Smooth muscle cell (in vitro differentiated cells): ENCODE measurements at regions not wholly inside any gene's neighbourhood (a gene's known extent, or its start where the extent isn't known, plus 50 kb on each side); places are given as distances from the start of the nearest gene placed in this dataset.
A peak's percentile ranks its signal among the peaks of the same experiment; 100 is the strongest.

Source experiments
- DNase-seq: peaks from one replicate; lab custom pipeline; 2025; ENCODE audit not compliant: unreplicated experiment; lab: John Stamatoyannopoulos, UW
- H2AFZ ChIP-seq: fragments of 200-600 bp; sonication (generic); 2 replicates; pipeline ENCODE4 v1.6.0; 2016; ENCODE audit warnings: antibody characterized with exemption, low read depth, mild to moderate bottlenecking
- H3F3A ChIP-seq: fragments of 200-600 bp; sonication (generic); 2 replicates; pipeline ENCODE4 v1.6.0; 2017; ENCODE audit warnings: antibody characterized with exemption, low read depth
- H3K27ac ChIP-seq: fragments of 200-600 bp; sonication (generic); 2 replicates; pipeline ENCODE4 v1.5.1; 2016; ENCODE audit warnings: low read depth, mild to moderate bottlenecking
- H3K27me3 ChIP-seq: fragments of 200-600 bp; sonication (generic); 2 replicates; pipeline ENCODE4 v1.6.1; 2016; ENCODE audit warnings: low read depth, mild to moderate bottlenecking
- H3K36me3 ChIP-seq: fragments of 200-600 bp; sonication (generic); 2 replicates; pipeline ENCODE4 v1.5.1; 2016; ENCODE audit warnings: low read depth
- H3K4me1 ChIP-seq: fragments of 200-600 bp; sonication (generic); 2 replicates; pipeline ENCODE4 v1.5.1; 2016; ENCODE audit warnings: low read depth
- H3K4me2 ChIP-seq: fragments of 200-600 bp; sonication (generic); 2 replicates; pipeline ENCODE4 v1.6.0; 2016; ENCODE audit warnings: mild to moderate bottlenecking
- H3K4me3 ChIP-seq: fragments of 200-600 bp; sonication (generic); 2 replicates; pipeline ENCODE4 v1.5.1; 2016; ENCODE audit warnings: mild to moderate bottlenecking
- H3K79me2 ChIP-seq: fragments of 200-600 bp; sonication (generic); 2 replicates; pipeline ENCODE4 v1.6.0; 2016; ENCODE audit warnings: low read depth, mild to moderate bottlenecking
- H3K9ac ChIP-seq: fragments of 200-600 bp; sonication (generic); 2 replicates; pipeline ENCODE4 v1.6.0; 2016; ENCODE audit warnings: low read depth
- H3K9me3 ChIP-seq: fragments of 200-600 bp; sonication (generic); replicated peaks from 2 replicates; pipeline ENCODE4 v1.5.1; 2016; ENCODE audit warnings: low read depth
- H4K20me1 ChIP-seq: fragments of 200-600 bp; sonication (generic); 2 replicates; pipeline ENCODE4 v1.6.0; 2016; ENCODE audit warnings: low read depth
- WGBS: methylation state at CpG from one replicate; pipeline ENCODE4 v1.1.7; 2016; ENCODE audit warnings: low lambda C conversion rate; 5-methylcytosine and 5-hydroxymethylcytosine counted together
- TF ChIP-seq, protein P1 (sequence below): fragments of 200-600 bp; sonication (generic); IDR thresholded peaks from 2 replicates; pipeline ENCODE4 v1.5.1; 2017; ENCODE audit warnings: borderline replicate concordance, mild to moderate bottlenecking, antibody characterized with exemption; ENCODE audit not compliant: insufficient read depth, poor library complexity, severe bottlenecking

DNA sequence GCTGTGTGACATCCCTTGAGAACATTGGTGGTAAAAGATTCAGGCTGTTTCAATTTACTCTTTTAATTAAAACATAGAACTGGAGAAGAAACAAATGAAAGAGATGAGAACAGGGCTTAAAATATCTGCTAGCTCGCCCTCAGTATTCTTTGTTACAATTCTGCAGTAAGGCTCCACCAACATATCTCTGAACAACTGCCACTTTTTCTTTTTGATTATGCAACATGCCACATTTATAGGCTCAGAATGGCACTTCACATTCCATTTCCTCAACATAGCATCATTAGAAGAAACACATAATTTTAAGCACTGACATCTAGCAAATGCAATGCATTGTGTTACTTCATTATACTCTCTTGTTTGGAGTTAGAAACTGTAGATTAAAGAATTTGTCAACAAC lies 1315.2 kb downstream of the LRFN5 start:
- 83% methylated on average over 1 of the region's 1 CpG for WGBS
- TF ChIP-seq, protein P1, sequence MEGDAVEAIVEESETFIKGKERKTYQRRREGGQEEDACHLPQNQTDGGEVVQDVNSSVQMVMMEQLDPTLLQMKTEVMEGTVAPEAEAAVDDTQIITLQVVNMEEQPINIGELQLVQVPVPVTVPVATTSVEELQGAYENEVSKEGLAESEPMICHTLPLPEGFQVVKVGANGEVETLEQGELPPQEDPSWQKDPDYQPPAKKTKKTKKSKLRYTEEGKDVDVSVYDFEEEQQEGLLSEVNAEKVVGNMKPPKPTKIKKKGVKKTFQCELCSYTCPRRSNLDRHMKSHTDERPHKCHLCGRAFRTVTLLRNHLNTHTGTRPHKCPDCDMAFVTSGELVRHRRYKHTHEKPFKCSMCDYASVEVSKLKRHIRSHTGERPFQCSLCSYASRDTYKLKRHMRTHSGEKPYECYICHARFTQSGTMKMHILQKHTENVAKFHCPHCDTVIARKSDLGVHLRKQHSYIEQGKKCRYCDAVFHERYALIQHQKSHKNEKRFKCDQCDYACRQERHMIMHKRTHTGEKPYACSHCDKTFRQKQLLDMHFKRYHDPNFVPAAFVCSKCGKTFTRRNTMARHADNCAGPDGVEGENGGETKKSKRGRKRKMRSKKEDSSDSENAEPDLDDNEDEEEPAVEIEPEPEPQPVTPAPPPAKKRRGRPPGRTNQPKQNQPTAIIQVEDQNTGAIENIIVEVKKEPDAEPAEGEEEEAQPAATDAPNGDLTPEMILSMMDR: no peak
- no peaks in the 10 kb centered on the region for H4K20me1 ChIP-seq

DNA sequence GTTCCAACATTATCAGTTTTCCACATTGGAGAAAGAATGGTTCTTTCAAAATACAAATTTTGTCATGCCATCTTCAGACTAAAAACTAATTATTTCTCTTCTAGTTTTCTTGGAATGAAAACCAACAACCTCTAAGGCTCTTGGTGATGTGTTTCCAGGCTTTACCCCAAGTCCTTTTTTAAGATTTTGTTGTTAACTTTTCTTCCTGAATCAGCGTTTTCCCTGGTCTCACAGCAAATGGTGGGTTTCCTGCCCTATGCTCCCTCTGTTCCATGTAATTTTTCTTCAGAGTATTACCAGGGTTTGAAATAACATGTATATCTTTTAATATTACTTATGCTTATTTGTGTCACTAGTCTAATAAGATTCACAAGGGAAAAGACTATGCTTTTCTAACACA lies 1311.9 kb downstream of the LRFN5 start:
- WGBS: 79% methylated on average over 1 of the region's 1 CpG
- TF ChIP-seq, protein P1: no peak
- H3F3A ChIP-seq: no peaks in the 10 kb centered on the region
- H3K9me3 ChIP-seq: no peaks in the 10 kb centered on the region
- H4K20me1 ChIP-seq: no peaks in the 10 kb centered on the region
- H3K4me1 ChIP-seq: no peaks in the 10 kb centered on the region
- no peaks in the 10 kb centered on the region for H3K36me3 ChIP-seq
- no peaks in the 10 kb centered on the region for H3K27me3 ChIP-seq
- H3K27ac ChIP-seq: no peak overlapping the region
- H3K9ac ChIP-seq: no peak overlapping the region
- no peak overlapping the region for H3K4me3 ChIP-seq
- no peak for DNase-seq
- no peaks in the 10 kb centered on the region for H3K79me2 ChIP-seq
- H2AFZ ChIP-seq: no peak overlapping the region
- H3K4me2 ChIP-seq: no peak overlapping the region

More for the DNA sequence above, 1315.2 kb downstream of the LRFN5 start:
- Histone ChIP-seq H3K36me3 (no peaks in the 10 kb centered on the region), H3K9ac (no peak overlapping the region), H3K27ac (no peak overlapping the region), H3K4me2 (no peak overlapping the region), H3K9me3 (no peaks in the 10 kb centered on the region), H3K4me3 (no peak overlapping the region), H3F3A (no peaks in the 10 kb centered on the region), H2AFZ (no peak overlapping the region), H3K4me1 (no peaks in the 10 kb centered on the region), H3K27me3 (no peaks in the 10 kb centered on the region), H3K79me2 (no peaks in the 10 kb centered on the region)
- no peak for DNase-seq

DNA sequence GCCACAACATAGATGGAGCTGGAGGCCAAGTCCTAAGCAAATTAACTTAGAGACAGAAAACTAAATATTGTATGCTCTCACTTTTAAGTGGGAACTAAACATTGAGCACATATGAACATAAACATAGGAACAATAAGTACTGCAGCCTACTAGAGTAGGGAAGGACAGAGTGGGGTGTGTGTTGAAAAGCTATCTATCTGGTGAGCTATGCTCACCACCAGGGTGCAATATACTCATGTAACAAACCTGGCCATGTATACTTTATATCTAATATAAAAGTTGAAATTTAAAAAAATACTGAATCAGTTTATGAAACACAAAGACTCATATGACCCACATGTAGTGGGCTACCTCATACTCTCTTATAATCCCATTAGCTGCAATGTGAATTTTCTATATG lies 1305.0 kb downstream of the LRFN5 start:
- no peak overlapping the region for H3K4me2 ChIP-seq
- TF ChIP-seq, protein P1: peak; percentile 24
- H3K9me3 ChIP-seq: no peaks in the 10 kb centered on the region
- DNase-seq: no peak
- H3K9ac ChIP-seq: no peak overlapping the region
- H3K4me3 ChIP-seq: no peak overlapping the region
- H3K27me3 ChIP-seq: no peaks in the 10 kb centered on the region
- no peaks in the 10 kb centered on the region for H3F3A ChIP-seq
- H3K4me1 ChIP-seq: no peaks in the 10 kb centered on the region
- H4K20me1 ChIP-seq: no peaks in the 10 kb centered on the region
- H3K79me2 ChIP-seq: no peaks in the 10 kb centered on the region
- H3K27ac ChIP-seq: no peak overlapping the region
- H2AFZ ChIP-seq: no peak overlapping the region
- no peaks in the 10 kb centered on the region for H3K36me3 ChIP-seq

DNA sequence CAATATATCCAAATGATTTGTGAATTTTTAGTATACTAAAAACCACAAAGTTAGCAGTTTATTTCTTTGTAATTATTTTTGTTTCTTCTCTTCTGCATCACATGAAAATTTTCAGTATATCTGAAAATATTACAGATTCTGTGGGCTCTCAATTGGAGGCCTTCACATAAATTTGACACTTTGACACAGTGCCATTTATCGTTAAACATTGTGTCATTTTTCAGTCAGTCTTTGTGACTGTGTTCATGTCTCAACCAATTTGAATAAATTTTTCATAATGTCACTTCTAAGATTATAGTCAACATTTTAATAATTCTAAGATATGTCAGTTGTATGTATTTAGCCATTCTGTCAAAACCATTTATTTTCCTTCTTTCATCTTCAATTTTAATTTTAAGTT lies 1303.0 kb downstream of the LRFN5 start:
- no peak for DNase-seq
- no peak overlapping the region for H3K27ac ChIP-seq
- no peaks in the 10 kb centered on the region for H3K36me3 ChIP-seq
- H2AFZ ChIP-seq: no peak overlapping the region
- no peak overlapping the region for H3K9ac ChIP-seq
- H4K20me1 ChIP-seq: no peaks in the 10 kb centered on the region
- WGBS: 100% methylated on average over 1 of the region's 1 CpG
- no peaks in the 10 kb centered on the region for H3F3A ChIP-seq
- no peaks in the 10 kb centered on the region for H3K9me3 ChIP-seq
- H3K79me2 ChIP-seq: no peaks in the 10 kb centered on the region
- TF ChIP-seq, protein P1: no peak
- H3K4me1 ChIP-seq: no peaks in the 10 kb centered on the region
- H3K4me2 ChIP-seq: no peak overlapping the region
- no peaks in the 10 kb centered on the region for H3K27me3 ChIP-seq
- no peak overlapping the region for H3K4me3 ChIP-seq
